Bronchial epithelial cell (primary cell): ENCODE measurements at regions not wholly inside any gene's neighbourhood (a gene's known extent, or its start where the extent isn't known, plus 50 kb on each side); places are given as distances from the start of the nearest gene placed in this dataset.

ENCODE experiments used
- DNase-seq: peaks from one replicate; pipeline ENCODE4 v3.0.0-alpha.2; 2010; ENCODE audit warnings: low read depth
- FAIRE-seq: peaks from 2 replicates; lab custom pipeline; 2011; peaks lifted over from hg19 to GRCh38; lab: Jason Lieb, UNC
- H3K27me3 ChIP-seq: 2 replicates; pipeline ENCODE4 v1.5.1; 2011; ENCODE audit warnings: low read length; ENCODE audit not compliant: control insufficient read depth, insufficient read depth
- H3K36me3 ChIP-seq: 2 replicates; pipeline ENCODE4 v1.5.1; 2011; ENCODE audit warnings: low read length; ENCODE audit not compliant: control insufficient read depth, insufficient read depth
- H3K4me3 ChIP-seq: 2 replicates; pipeline ENCODE4 v1.5.1; 2011; ENCODE audit warnings: mild to moderate bottlenecking, low read depth, low read length, control low read depth
- TF ChIP-seq, protein P1 (sequence below): IDR thresholded peaks from 2 replicates; pipeline ENCODE4 v1.5.1; 2011; ENCODE audit warnings: mild to moderate bottlenecking, moderate library complexity, low read length, control low read depth, inconsistent platforms; ENCODE audit not compliant: insufficient read depth, severe bottlenecking

- FAIRE-seq, result no peak
- TF ChIP-seq, protein P1, sequence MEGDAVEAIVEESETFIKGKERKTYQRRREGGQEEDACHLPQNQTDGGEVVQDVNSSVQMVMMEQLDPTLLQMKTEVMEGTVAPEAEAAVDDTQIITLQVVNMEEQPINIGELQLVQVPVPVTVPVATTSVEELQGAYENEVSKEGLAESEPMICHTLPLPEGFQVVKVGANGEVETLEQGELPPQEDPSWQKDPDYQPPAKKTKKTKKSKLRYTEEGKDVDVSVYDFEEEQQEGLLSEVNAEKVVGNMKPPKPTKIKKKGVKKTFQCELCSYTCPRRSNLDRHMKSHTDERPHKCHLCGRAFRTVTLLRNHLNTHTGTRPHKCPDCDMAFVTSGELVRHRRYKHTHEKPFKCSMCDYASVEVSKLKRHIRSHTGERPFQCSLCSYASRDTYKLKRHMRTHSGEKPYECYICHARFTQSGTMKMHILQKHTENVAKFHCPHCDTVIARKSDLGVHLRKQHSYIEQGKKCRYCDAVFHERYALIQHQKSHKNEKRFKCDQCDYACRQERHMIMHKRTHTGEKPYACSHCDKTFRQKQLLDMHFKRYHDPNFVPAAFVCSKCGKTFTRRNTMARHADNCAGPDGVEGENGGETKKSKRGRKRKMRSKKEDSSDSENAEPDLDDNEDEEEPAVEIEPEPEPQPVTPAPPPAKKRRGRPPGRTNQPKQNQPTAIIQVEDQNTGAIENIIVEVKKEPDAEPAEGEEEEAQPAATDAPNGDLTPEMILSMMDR, result no peak
- no peak for DNase-seq
These were observed 146.1 kb downstream of the SUCNR1 start for GRCh38 chr3:152019508-152019907.

DNA sequence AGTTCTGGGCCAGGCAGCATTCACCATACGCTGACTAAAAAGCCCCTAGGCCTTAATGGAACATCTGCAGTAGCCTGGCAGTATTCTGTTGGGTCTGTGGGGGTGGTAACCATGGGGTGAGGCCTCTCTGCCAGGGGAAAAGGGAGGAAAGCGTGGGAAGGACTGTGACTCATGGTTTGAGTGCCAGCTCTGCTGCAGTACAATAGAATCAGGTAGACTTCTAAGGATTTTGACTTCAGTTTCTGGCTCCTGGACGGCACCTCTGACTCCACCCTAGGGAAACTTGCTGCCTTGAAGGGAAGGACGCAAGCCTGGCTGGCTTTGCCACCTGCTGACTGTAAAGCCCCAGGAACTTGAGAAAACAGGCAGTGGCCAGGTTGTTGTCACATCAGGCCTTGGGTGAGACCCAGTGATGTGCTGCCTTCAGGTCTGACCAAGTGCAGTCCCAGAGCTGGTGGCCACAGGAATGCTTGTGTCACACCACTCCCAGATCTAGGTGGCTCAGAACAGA is 148.6 kb downstream of the SUCNR1 start:
- TF ChIP-seq, protein P1, result no peak
- FAIRE-seq (peak; percentile 98), DNase-seq (peak; percentile 98)
- H3K36me3 ChIP-seq, result no peaks in the 10 kb centered on the region
- H3K27me3 ChIP-seq, result no peaks in the 10 kb centered on the region
- no peak overlapping the region for H3K4me3 ChIP-seq

More at GRCh38 chr3:152019508-152019907, 146.1 kb downstream of the SUCNR1 start:
- Histone ChIP-seq H3K4me3 (no peak overlapping the region), H3K27me3 (no peaks in the 10 kb centered on the region), H3K36me3 (no peaks in the 10 kb centered on the region)

GRCh38 chr3:152026033-152026556 is 152.7 kb downstream of the SUCNR1 start:
- DNase-seq (peak; percentile 84), FAIRE-seq (no peak)
- H3K27me3 ChIP-seq, result no peaks in the 10 kb centered on the region
- TF ChIP-seq, protein P1, result no peak
- H3K4me3 ChIP-seq, result no peak overlapping the region
- H3K36me3 ChIP-seq, result no peaks in the 10 kb centered on the region

- Histone ChIP-seq H3K27me3 (no peaks in the 10 kb centered on the region), H3K4me3 (no peak overlapping the region), H3K36me3 (no peaks in the 10 kb centered on the region)
- FAIRE-seq (no peak), DNase-seq (no peak)
- TF ChIP-seq, protein P1, result no peak
These were observed 156.9 kb downstream of the SUCNR1 start for GRCh38 chr3:152030320-152030719.

DNA sequence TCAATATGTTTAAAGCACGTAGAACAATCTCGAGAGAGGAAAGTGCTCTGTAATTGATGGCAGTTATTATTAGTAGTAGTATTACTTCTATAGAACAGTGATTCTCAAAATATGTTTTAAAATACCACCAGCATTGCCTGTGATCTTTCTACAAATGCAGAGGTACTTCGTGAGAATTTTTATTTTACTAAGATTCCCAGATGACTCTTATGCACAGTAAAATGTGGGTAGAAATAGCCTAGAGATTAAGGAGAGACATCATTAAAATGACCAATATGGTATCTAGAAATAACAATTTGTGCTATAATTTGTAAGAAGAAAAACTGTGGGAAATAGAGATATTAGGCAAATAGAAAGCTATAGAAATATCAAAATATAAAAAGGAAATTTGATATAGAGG is 157.9 kb downstream of the SUCNR1 start:
- FAIRE-seq, result no peak
- TF ChIP-seq, protein P1, result no peak

DNA sequence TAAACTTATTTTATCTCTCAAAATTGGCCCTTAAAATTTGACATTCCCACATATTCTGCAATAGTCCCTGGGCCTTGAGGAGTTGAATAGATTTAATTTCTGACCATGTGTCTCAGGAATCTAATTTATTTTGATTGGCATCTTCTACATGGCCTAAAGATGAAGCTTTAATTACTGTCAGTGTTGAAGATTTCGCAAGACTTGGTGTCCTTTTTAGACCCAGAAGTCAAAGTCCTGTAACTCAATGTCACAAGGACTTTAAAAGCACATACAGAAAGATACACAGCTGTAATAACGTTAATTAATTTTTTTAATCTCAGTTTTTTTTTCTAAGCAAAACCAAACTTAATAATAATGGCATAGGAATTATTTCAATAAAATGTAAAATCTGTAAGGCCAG is 163.9 kb downstream of the SUCNR1 start:
- H3K27me3 ChIP-seq, result no peaks in the 10 kb centered on the region
- DNase-seq (no peak), FAIRE-seq (no peak)
- H3K4me3 ChIP-seq, result no peak overlapping the region
- H3K36me3 ChIP-seq, result no peaks in the 10 kb centered on the region
- TF ChIP-seq, protein P1, result no peak

More for the DNA sequence above, 157.9 kb downstream of the SUCNR1 start:
- DNase-seq, result no peak
- H3K36me3 ChIP-seq, result no peaks in the 10 kb centered on the region
- H3K27me3 ChIP-seq, result no peaks in the 10 kb centered on the region
- no peak overlapping the region for H3K4me3 ChIP-seq
